ENCODE measurements at regions not wholly inside any gene's neighbourhood (a gene's known extent, or its start where the extent isn't known, plus 50 kb on each side); places are given as distances from the start of the nearest gene placed in this dataset.
"Not testable (repeated sequence)": the region's sequence is repeated elsewhere in the genome, so short reads cannot be mapped to it uniquely, and the experiment has no call there.

DNA sequence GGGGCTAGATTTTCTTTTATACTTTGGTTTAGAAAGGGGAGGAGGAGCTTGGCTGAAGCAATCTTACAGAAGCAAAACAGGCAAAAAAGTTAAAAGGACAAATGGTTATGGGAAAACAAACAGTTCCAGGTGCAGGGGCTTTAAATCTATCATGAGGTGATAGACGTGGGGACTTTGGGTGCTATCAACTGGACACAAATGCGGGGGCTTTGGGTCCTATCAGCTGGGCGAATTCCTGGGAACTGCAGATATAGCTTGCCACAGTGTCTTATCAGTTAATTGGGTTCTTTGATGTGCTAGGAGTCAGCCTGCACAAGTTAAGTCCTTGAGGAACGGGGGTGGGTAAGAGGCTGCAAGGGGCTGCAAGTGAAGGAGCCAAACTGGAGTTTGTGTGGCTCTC is 260.6 kb downstream of the TUBA3C start:
- no peaks in the 10 kb centered on the region for H3K4me1 ChIP-seq
- no peak overlapping the region for H3K4me3 ChIP-seq
- H3K9me3 ChIP-seq = no peaks in the 10 kb centered on the region
- DNase-seq (ENCODE audit: low spot score in 2 of 2) = no peak
- no peaks in the 10 kb centered on the region for H3K36me3 ChIP-seq
- no peak overlapping the region for H3K27ac ChIP-seq
- no peaks in the 10 kb centered on the region for H3K27me3 ChIP-seq
- TF ChIP-seq POLR2AphosphoS5 (IDR thresholded peaks at IDR 0.05) (no peak), EP300 (IDR thresholded peaks at IDR 0.05) (no peak), POLR2A (IDR thresholded peaks at IDR 0.05) (no peak)
- 74% methylated on average over 4 of the region's 4 CpGs for WGBS

DNA sequence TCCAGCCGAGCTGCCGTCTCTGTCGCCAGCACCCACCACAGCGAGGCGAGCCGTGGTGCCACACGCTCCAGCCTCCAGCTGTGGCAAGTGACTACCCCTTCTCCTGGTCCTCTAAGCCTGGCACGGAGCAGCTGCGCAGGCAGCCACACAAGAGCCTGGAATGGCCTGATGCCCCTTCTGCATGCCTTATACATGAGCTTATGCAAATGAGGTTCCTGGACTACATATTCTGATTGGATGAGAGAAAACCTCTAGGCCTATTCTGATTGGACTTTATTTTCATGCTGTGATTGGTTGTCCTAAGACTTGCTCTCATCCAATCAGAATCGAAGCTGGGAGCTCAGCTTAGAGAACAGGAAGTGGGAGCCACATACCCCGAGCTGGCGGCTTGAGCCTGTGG is 276.5 kb downstream of the TUBA3C start:
- not testable (repeated sequence) for H3K36me3 ChIP-seq; H3K27me3 ChIP-seq; H3K4me1 ChIP-seq; H3K4me3 ChIP-seq; H3K9me3 ChIP-seq; H3K27ac ChIP-seq; DNase-seq (ENCODE audit: low spot score in 2 of 2)
- 88% methylated on average over 12 of the region's 12 CpGs for WGBS

DNA sequence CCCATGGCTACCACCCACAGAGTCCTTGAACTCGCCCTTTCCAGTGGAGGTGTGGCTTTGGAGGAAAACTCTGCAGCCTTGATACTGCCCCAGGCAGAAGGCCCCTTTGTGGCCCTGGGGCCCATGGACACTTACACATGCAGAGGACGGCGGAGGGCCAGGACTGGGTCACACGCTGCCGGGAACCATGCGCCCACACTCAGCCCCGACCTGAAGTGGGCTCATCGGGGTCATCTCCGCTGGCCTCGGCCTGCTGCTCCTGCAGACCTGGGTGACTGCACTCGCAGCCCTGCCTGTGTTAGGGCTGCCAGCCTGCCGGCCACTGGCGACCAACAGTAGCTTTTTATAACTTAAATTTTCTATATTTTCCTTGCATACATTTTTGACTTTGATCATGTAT is 286.2 kb downstream of the TUBA3C start:
- WGBS = 83% methylated on average over 7 of the region's 13 CpGs
- not testable (repeated sequence) for H3K9me3 ChIP-seq; H3K27ac ChIP-seq; H3K36me3 ChIP-seq; DNase-seq (ENCODE audit: low spot score in 2 of 2); H3K4me1 ChIP-seq; H3K4me3 ChIP-seq; H3K27me3 ChIP-seq

DNA sequence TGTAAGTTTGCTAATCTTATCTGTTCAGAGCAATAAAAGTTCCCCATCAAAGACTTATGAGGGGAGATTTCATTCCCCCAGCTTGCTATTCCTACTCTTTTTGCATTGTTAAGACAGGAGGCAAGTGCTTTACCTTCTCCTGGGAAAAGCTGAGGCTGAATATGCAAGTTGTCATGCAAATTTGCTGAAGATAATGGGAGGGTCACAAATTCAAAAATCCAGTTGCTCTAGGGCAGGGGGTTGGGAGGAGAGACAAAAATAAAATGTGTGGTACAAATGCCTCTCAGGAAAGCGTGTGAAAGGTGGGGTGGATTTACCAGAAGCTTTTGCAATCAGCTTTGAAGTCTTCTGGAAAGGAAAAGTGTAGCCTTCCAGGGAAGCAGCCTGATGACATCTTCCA is 290.4 kb downstream of the TUBA3C start:
- H3K9me3 ChIP-seq; H3K4me1 ChIP-seq; H3K4me3 ChIP-seq; H3K27ac ChIP-seq; H3K36me3 ChIP-seq; DNase-seq (ENCODE audit: low spot score in 2 of 2); H3K27me3 ChIP-seq: not testable (repeated sequence)
- 32% methylated on average over 1 of the region's 1 CpG for WGBS

DNA sequence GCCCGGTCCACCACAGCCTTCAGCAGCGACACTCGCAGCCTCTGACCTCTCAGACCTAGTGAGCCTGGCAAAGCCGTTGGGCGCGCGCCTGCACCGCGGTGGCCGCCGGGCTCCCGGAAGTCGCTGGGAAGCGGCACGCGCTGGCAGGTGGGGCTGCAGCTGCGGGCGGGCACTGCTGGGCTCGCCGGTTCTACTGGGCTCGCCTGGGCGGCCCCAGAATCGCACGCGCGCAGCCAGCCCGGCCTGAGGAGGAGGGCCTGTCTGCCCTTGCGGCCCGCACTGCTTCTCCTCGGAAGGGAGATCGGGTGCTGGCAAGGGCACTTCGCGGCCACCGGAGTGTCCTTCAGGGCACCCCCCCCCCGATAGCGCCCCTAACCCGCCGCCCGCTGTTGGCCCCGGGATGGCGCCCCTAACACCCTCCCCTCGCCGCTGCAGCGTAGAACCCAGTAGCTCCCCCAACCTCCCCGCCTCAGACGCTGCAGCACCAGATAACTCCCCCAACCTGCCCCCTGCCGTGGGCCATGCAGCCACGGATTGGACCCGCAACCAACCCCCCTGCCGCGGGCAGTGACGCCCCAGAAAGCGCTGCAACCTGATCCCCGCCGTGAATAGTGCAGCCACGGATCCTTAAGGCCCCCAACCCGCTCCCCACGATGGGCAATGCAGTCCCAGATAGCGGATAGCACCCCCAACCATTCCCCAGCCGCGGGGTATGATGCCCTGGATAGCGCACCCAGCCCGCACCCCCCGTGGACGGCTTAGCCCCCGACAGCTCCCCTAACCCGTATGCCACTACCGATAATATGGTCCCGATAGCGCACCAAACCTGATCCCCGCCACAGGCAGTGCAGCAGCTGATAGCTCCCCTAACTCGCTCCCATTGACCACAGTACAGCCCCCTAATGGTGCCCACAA is 306.5 kb downstream of the TUBA3C start:
- H3K9me3 ChIP-seq; H3K4me1 ChIP-seq; DNase-seq (ENCODE audit: low spot score in 2 of 2); H3K36me3 ChIP-seq; H3K27me3 ChIP-seq; H3K27ac ChIP-seq; H3K4me3 ChIP-seq: not testable (repeated sequence)
- 28% methylated on average over 18 of the region's 72 CpGs for WGBS

DNA sequence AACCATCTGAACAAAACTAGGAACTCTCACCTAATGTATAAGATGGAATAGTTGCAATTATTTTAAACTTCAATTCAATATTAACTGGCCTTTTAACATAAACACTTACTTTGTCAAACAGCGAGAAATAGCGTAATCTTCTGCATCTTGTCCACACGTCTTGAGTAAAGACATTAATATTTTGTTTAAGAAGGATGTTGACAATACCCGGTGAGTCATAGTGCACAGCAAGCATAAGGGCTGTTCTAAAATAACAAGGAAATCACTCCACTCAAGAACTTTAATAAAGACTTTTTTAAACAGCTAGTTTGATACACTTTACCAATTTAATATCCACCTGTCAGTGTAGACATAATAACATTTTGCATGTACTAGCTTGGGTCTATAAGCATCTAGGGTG is 311.1 kb downstream of the TUBA3C start:
- H3K27ac ChIP-seq; H3K9me3 ChIP-seq; H3K36me3 ChIP-seq; H3K27me3 ChIP-seq; H3K4me3 ChIP-seq; H3K4me1 ChIP-seq; DNase-seq (ENCODE audit: low spot score in 2 of 2): not testable (repeated sequence)
- 75% methylated on average over 4 of the region's 4 CpGs for WGBS

DNA sequence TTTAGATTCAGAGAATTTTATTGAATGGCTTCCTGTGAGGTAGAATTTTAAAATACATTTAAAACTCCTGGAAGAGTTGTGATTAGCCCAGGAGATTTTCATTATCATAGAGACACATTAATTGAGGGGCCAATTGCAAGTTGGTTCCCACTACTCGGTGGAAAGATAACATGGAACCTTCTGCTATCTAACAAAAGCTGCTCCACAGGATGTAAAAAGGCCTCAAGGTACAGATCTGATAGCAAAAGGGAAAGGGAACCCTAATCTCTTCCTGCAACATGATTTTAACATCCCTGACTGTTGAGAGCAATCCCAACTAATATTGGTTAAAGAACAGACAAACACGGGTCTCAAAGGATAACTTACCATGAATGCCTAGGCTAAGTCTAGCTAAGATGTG is 312.3 kb downstream of the TUBA3C start:
- H3K27me3 ChIP-seq; H3K9me3 ChIP-seq; H3K4me1 ChIP-seq; H3K4me3 ChIP-seq; DNase-seq (ENCODE audit: low spot score in 2 of 2); H3K36me3 ChIP-seq; H3K27ac ChIP-seq: not testable (repeated sequence)
- WGBS = 81% methylated on average over 2 of the region's 2 CpGs

DNA sequence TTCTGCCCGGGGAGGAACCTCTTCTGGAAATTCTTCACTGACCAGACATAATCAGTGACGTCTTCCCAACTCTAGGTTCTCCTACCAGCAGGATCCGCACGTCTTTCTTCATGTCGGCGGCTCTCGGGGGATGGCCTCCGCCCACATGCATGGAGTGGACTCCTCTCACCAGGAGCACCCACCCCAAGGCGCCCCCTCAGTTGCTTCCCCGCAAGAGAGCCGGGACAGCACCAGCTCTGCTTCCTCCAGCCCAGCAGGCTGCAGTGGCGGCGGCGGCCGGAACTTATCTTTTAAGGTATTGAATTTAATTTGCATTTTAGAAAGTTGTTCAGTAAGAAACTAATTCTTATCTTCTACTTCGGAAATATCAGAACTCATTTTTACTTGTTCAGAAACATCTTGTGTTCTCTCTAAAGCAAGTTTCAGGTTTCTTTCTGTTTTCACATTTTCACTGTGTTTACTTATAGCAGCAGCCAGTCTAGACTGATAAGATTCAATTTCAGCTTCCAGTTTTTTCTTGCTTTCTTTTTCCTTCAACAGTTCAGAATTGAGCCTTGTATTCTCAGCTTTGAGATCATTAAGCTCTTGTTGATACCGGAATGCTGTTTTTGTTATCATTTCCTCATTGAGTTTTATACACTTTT is 343.5 kb downstream of the TUBA3C start:
- H3K36me3 ChIP-seq; DNase-seq (ENCODE audit: low spot score in 2 of 2); H3K27me3 ChIP-seq; H3K27ac ChIP-seq; H3K9me3 ChIP-seq; H3K4me3 ChIP-seq; H3K4me1 ChIP-seq: not testable (repeated sequence)
- WGBS = 83% methylated on average over 17 of the region's 17 CpGs

DNA sequence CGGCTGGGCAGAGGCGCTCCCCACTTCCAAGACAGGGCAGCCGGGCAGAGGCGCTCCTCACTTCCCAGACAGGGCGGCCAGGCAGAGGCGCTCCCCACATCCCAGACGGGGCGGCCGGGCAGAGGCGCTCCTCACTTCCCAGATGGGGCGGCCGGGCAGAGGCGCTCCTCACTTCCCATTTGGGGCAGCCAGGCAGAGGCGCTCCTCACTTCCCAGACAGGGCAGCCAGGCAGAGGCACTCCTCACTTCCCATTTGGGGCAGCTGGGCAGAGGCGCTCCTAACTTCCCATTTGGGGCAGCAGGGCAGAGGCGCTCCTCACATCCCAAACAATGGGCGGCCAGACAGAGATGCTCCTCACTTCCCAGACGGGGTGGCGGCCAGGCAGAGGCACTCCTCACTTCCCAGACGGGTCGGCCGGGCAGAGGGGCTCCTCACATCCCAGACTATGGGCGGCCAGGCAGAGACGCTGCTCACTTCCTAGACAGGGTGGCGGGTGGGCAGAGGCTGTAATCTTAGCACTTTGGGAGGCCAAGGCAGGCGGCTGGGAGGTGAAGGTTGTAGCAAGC is 344.4 kb downstream of the TUBA3C start:
- not testable (repeated sequence) for DNase-seq (ENCODE audit: low spot score in 2 of 2); H3K4me1 ChIP-seq; H3K4me3 ChIP-seq; H3K27me3 ChIP-seq; H3K36me3 ChIP-seq; H3K9me3 ChIP-seq; H3K27ac ChIP-seq
- 88% methylated on average over 19 of the region's 26 CpGs for WGBS

DNA sequence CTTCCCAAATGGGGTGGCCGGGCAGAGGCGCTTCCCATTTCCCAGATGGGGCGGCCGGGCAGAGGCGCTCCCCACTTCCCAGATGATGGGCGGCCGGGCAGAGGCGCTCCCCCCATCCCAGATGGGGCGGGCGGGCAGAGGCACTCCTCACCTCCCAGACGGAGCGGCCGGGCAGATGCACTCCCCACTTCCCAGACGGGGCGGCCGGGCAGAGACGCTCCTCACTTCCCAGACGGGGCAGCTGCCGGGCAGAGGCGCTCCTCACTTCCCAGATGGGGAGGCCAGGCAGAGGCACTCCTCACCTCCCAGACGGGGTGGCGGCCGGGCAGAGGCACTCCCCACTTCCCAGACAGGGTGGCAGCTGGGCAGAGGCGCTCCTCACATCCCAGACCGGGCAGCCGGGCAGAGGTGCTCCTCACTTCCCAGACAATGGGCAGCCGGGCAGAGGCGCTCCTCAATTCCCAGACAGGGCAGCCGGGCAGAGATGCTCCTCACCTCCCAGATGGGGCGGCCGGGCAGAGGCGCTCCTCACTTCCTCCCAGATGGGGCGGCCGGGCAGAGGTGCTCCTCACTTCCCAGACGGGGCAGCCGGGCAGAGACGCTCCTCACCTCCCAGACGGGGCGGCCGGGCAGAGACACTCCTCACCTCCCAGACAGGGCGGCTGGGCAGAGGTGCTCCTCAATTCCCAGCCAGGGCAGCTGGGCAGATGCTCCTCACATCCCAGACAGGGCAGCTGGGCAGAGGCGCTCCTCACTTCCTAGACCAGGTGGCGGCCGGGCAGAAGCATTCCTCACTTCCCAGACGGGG is 345.0 kb downstream of the TUBA3C start:
- not testable (repeated sequence) for H3K4me1 ChIP-seq; H3K27me3 ChIP-seq; H3K36me3 ChIP-seq; H3K27ac ChIP-seq; H3K9me3 ChIP-seq; H3K4me3 ChIP-seq; DNase-seq (ENCODE audit: low spot score in 2 of 2)
- WGBS = 92% methylated on average over 4 of the region's 45 CpGs

DNA sequence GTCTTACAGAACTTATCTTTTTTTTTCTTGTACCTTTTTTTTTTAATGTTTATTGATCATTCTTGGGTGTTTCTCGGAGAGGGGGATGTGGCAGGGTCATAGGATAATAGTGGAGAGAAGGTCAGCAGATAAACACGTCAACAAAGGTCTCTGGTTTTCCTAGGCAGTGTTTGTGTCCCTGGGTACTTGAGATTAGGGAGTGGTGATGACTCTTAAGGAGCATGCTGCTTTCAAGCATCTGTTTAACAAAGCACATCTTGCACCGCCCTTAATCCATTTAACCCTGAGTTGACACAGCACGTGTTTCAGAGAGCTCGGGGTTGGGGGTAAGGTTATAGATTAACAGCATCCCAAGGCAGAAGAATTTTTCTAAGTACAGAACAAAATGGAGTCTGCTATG is 345.9 kb downstream of the TUBA3C start:
- H3K36me3 ChIP-seq; H3K9me3 ChIP-seq; DNase-seq (ENCODE audit: low spot score in 2 of 2); H3K4me1 ChIP-seq; H3K27ac ChIP-seq; H3K4me3 ChIP-seq; H3K27me3 ChIP-seq: not testable (repeated sequence)
- 81% methylated on average over 5 of the region's 5 CpGs for WGBS

DNA sequence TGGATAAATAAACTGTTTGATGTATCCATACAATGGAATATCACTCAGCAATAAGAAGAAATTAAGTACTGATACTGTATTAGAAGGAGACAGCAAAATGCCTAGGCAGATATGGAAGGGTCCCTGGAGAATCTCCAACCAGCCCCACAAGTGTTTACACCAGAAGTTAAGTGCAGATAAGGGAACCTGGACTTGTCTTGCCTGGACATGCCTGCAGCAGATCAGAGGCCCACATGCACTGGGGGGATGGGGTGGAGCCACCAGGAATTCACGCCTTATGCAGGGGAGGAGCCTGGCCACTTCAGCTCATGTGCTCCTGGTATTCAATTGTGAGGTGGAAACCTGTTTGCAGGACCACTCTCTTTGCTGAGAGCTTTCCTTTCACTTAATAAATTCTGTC is 356.9 kb downstream of the TUBA3C start:
- H3K27me3 ChIP-seq; H3K9me3 ChIP-seq; H3K4me1 ChIP-seq; H3K36me3 ChIP-seq; H3K27ac ChIP-seq; DNase-seq (ENCODE audit: low spot score in 2 of 2); H3K4me3 ChIP-seq: not testable (repeated sequence)
- 57% methylated on average over 1 of the region's 1 CpG for WGBS
